ENCODE measurements at regions not wholly inside any gene's neighbourhood (a gene's known extent, or its start where the extent isn't known, plus 50 kb on each side); places are given as distances from the start of the nearest gene placed in this dataset.
"Not testable (repeated sequence)": the region's sequence is repeated elsewhere in the genome, so short reads cannot be mapped to it uniquely, and the experiment has no call there.

DNA sequence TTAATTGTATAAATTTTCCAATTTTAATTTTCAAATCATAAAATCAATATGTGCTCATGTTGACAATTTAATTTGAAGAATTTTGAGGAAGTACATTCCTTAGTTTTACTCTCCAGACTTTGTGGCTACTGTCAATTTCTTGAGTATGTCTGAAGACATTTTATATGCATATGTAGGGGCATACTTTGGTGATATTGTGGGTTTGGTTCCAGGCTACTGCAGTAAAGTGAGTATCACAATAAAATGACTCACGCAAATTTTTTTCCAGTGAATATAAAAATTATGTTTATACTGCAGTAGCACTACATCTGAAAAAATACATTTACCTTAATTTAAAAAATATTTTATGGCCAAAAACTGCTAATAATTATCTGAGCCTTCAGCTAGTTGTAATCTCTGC lies 123.2 kb upstream of the PLCL2 start:
- no peaks in the 10 kb centered on the region for H3K9me3 Mint-ChIP-seq
- DNase-seq (no peak), ATAC-seq (ENCODE audit: low read depth in 2 of 2) (no peak)
- H3K27me3 Mint-ChIP-seq = no peaks in the 10 kb centered on the region
- peaks cover 0 to 6% (median 3%) of the 10 kb centered on the region in 3 donors for H3K4me1 Mint-ChIP-seq
- H3K27ac Mint-ChIP-seq = no peak overlapping the region
- H3K4me3 Mint-ChIP-seq = no peak overlapping the region
- no peaks in the 10 kb centered on the region for H3K36me3 Mint-ChIP-seq

DNA sequence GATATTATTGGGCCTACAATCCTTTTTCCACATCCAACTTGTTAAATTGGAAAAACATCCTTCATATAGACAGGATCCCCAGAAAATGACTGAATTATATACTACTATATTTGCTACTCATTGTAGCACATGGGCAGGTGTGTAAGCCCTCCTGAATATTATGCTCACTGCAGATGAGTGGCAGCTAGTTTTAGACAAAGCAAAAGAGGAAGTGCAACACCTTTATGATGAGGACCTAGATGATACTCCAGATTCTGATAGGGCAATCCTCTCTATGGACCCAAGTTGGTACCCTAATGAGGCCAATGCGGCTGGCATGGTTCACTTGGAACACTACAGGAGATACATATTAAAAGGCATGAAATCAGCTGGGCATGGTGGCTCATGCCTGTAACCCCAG lies 119.1 kb upstream of the PLCL2 start:
- peak; percentile 69 to 83 for ATAC-seq (ENCODE audit: low read depth in 2 of 2)
- no peaks in the 10 kb centered on the region for H3K9me3 Mint-ChIP-seq
- no peaks in the 10 kb centered on the region for H3K36me3 Mint-ChIP-seq
- H3K27ac Mint-ChIP-seq = no peak overlapping the region
- no peaks in the 10 kb centered on the region for H3K27me3 Mint-ChIP-seq
- H3K4me1 Mint-ChIP-seq = peaks cover 3 to 18% (median 9%) of the 10 kb centered on the region in 3 donors
- DNase-seq = no peak
- no peak overlapping the region for H3K4me3 Mint-ChIP-seq

DNA sequence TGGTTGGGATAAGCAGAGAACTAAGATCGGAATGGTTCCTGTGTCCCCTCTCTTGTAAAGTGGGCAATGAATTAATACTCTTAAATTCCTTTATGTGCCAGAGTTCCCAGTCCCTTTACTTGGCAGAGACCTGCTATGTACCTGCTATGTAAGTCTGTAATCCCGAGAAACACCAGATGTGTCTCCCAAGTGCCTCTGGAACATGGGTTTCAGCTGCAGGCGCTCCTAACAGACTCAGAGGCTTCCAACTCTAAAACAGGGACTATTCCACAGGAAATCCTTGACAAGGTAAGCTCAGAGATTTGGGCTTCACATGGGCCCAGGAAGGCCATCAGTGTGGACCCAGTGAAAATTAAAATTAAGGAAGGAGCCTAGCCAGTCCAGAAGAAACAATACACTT lies 117.7 kb upstream of the PLCL2 start:
- H3K27ac Mint-ChIP-seq = peak overlapping the region in 1 of 6 donors; percentile 54
- H3K4me1 Mint-ChIP-seq = peaks cover 3 to 18% (median 9%) of the 10 kb centered on the region in 3 donors
- DNase-seq (no peak), ATAC-seq (ENCODE audit: low read depth in 2 of 2) (no peak)
- H3K27me3 Mint-ChIP-seq = no peaks in the 10 kb centered on the region
- no peaks in the 10 kb centered on the region for H3K36me3 Mint-ChIP-seq
- no peak overlapping the region for H3K4me3 Mint-ChIP-seq
- H3K9me3 Mint-ChIP-seq = no peaks in the 10 kb centered on the region

DNA sequence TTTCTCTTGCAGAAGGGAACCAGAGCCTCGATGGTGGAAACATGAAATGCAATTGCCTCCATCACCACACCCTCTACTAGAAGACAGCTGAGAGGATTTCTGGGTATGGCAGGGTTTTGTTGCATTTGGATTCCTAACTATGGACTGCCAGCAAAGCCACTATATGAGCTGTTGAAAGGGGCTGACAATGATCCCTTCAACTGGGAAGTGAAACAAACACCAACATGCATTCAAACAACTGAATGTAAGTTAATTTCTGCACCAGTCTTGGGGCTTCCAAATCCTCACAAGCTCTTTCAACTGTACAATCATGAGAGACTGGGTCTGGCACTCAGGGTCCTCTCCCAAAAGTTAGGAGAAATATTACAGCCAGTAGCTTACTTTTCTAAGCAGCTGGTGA lies 116.7 kb upstream of the PLCL2 start:
- peaks cover 0 to 3% (median 0%) of the 10 kb centered on the region in 3 donors for H3K27me3 Mint-ChIP-seq
- DNase-seq (no peak), ATAC-seq (ENCODE audit: low read depth in 2 of 2) (peak; percentile 28 to 52)
- peaks cover 7 to 26% (median 9%) of the 10 kb centered on the region in 3 donors for H3K4me1 Mint-ChIP-seq
- H3K36me3 Mint-ChIP-seq = no peaks in the 10 kb centered on the region
- peaks cover 0 to 1% (median 0%) of the 10 kb centered on the region in 7 donors for H3K9me3 Mint-ChIP-seq
- H3K27ac Mint-ChIP-seq = peak overlapping the region in 1 of 6 donors; percentile 69
- H3K4me3 Mint-ChIP-seq = no peak overlapping the region

DNA sequence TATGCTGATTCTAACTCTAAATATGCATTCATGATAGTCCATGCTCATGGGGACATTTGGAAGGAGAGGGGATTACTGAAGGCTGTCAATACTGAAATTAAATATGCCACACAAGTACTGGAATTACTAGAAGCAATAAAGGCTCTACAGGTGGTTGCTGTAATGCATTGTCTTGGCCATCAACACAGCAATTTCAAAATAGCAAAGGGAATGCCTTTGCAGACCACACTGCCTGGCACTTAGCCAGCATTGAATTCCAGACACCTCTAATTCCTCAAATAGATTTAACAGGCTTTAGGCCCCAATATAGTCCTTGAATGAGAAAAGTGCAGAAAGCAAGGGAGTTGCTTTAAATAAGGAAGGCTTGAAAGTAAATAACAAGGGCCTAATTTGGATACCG lies 115.8 kb upstream of the PLCL2 start:
- H3K4me1 Mint-ChIP-seq = peaks cover 7 to 28% (median 9%) of the 10 kb centered on the region in 3 donors
- no peaks in the 10 kb centered on the region for H3K36me3 Mint-ChIP-seq
- DNase-seq (no peak), ATAC-seq (ENCODE audit: low read depth in 2 of 2) (no peak)
- no peak overlapping the region for H3K4me3 Mint-ChIP-seq
- peaks cover 0 to 2% (median 0%) of the 10 kb centered on the region in 7 donors for H3K9me3 Mint-ChIP-seq
- peak overlapping the region in 1 of 6 donors; percentile 2 for H3K27ac Mint-ChIP-seq
- H3K27me3 Mint-ChIP-seq = peaks cover 0 to 5% (median 0%) of the 10 kb centered on the region in 3 donors

DNA sequence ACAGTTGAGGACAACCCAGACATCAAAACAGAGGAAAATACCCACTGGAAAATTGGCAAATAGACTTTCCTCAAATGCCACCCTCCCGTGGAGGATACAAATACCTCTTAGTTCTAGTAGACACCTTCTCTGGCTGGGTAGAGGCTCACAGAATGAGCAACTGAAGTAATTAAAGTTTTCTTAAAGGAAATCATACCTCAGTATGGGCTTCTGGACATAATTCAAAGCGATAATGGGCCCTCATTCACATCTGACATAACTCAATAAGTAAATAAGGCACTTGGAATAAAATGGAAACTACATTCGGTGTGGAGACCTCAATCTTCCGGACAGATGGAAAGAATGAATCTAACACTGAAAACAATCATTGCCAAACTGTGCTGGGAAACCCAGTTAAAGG lies 115.2 kb upstream of the PLCL2 start:
- DNase-seq (no peak), ATAC-seq (ENCODE audit: low read depth in 2 of 2) (no peak)
- no peak overlapping the region for H3K27ac Mint-ChIP-seq
- H3K27me3 Mint-ChIP-seq = peaks cover 0 to 6% (median under 1%) of the 10 kb centered on the region in 3 donors
- H3K36me3 Mint-ChIP-seq = no peaks in the 10 kb centered on the region
- H3K4me1 Mint-ChIP-seq = peaks cover 7 to 28% (median 9%) of the 10 kb centered on the region in 3 donors
- H3K4me3 Mint-ChIP-seq = no peak overlapping the region
- peaks cover 0 to 2% (median 0%) of the 10 kb centered on the region in 7 donors for H3K9me3 Mint-ChIP-seq

DNA sequence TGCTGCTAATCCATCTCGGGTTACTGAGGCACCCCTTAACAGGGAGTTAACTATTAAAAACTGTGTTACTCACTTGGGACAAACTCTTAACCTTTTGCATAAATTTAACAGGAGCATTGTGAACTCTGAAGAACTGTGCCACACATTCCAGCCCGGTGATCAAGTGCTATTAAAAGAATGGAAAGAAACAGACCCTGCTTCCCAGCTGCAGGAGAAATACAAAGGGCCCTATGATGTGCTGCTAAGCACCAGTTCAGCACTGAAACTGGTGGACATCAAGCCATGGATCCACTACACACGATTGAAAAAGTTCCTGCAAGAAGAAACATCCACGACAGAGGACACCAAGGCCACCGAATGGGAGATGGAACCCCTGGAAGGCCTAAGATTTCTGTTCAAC lies 114.7 kb upstream of the PLCL2 start:
- ATAC-seq (ENCODE audit: low read depth in 2 of 2) (no peak), DNase-seq (no peak)
- Mint-ChIP-seq H3K27ac (no peak overlapping the region), H3K9me3 (peaks cover 0 to 2% (median 0%) of the 10 kb centered on the region in 7 donors), H3K4me1 (peaks cover 7 to 28% (median 9%) of the 10 kb centered on the region in 3 donors), H3K27me3 (peaks cover 0 to 9% (median 5%) of the 10 kb centered on the region in 3 donors), H3K36me3 (no peaks in the 10 kb centered on the region), H3K4me3 (no peak overlapping the region)

DNA sequence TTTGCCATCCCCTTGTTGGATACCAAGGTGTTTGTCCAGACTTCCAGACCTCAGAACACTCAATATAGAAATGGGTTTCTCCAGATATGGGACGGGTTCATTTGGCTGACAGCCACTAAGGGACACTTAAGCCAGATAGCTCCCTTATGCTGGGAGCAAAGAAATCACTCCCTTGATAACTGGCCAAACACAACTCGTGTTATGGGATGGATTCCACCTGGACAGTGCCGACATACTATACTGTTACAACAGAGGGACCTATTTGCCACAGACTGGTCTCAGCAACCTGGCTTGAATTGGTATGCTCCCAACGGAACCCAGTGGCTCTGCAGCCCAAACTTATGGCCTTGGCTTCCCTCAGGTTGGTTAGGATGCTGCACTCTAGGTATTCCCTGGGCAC lies 114.0 kb upstream of the PLCL2 start:
- peaks cover 0 to 2% (median 0%) of the 10 kb centered on the region in 7 donors for H3K9me3 Mint-ChIP-seq
- H3K27me3 Mint-ChIP-seq = peaks cover 0 to 17% (median 5%) of the 10 kb centered on the region in 3 donors
- H3K36me3 Mint-ChIP-seq = no peaks in the 10 kb centered on the region
- no peak overlapping the region for H3K4me3 Mint-ChIP-seq
- DNase-seq (no peak), ATAC-seq (ENCODE audit: low read depth in 2 of 2) (no peak)
- peaks cover 4 to 25% (median 9%) of the 10 kb centered on the region in 3 donors for H3K4me1 Mint-ChIP-seq
- H3K27ac Mint-ChIP-seq = no peak overlapping the region

DNA sequence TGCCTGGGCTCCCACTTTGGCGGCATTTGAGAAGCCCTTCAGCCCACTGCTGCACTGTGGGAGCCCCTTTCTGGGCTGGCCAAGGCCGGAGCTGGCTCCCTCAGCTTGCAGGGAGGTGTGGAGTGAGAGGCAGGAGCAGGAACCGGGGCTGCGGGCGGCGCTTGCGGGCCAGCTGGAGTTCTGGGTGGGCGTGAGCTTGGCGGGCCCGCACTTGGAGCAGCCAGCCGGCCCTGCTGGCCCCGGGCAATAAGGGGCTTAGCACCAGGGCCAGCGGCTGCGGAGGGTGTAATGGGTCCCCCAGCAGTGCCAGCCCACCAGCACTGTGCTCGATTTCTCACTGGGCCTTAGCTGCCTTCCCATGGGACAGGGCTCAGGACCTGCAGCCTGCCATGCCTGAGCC lies 111.2 kb upstream of the PLCL2 start:
- not testable (repeated sequence) for DNase-seq; ATAC-seq (ENCODE audit: low read depth in 2 of 2); H3K27ac Mint-ChIP-seq; H3K36me3 Mint-ChIP-seq; H3K9me3 Mint-ChIP-seq; H3K4me3 Mint-ChIP-seq
- Mint-ChIP-seq H3K27me3 (peaks cover 0 to 26% (median 11%) of the 10 kb centered on the region in 3 donors), H3K4me1 (peaks cover 0 to 17% (median 3%) of the 10 kb centered on the region in 3 donors)

DNA sequence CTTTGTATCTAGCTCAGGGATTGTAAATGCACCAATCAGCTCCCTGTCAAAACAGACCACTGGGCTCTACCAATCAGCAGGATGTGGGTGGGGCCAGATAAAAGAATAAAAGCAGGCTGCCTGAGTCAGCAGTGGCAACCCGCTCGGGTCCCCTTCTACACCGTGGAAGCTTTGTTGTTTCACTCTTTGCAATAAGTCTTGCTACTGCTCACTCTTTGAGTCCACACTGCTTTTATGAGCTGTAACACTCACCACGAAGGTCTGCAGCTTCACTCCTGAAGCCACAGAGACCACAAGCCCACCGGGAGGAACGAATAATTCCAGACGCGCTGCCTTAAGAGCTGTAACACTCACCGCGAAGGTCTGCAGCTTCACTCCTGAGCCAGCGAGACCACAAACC lies 110.2 kb upstream of the PLCL2 start:
- peaks cover 0 to 11% (median 3%) of the 10 kb centered on the region in 3 donors for H3K4me1 Mint-ChIP-seq
- not testable (repeated sequence) for H3K27ac Mint-ChIP-seq; H3K9me3 Mint-ChIP-seq; ATAC-seq (ENCODE audit: low read depth in 2 of 2); DNase-seq; H3K36me3 Mint-ChIP-seq
- peak overlapping the region in 3 of 8 donors; percentile 32 to 65 (median 44) for H3K4me3 Mint-ChIP-seq
- H3K27me3 Mint-ChIP-seq = peaks cover 0 to 26% (median 11%) of the 10 kb centered on the region in 3 donors

DNA sequence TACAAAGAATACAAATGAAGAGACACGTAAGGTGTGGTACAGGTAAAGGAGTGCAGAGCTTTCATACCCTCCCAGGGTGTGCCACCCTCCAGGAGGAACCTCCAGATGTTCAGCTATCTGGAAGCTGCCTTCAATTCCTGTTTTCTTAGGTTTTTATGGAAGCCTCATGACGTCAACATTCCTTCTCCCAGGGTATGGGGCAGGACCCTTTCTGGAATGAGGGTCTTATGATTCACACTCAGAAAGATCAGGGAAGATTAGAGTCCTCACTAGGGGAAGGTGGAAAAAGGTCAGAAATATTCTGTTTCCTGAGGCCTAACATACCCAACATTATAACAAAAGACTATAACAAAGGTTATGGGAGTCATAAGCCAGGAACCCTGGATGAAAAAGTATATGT lies 99.8 kb upstream of the PLCL2 start:
- Mint-ChIP-seq H3K9me3 (peaks cover 0 to 12% (median 5%) of the 10 kb centered on the region in 7 donors), H3K27me3 (no peaks in the 10 kb centered on the region), H3K4me3 (no peak overlapping the region), H3K4me1 (peaks cover 15 to 21% (median 16%) of the 10 kb centered on the region in 3 donors), H3K27ac (peak overlapping the region in 2 of 6 donors; percentile 15 to 34), H3K36me3 (no peaks in the 10 kb centered on the region)
- DNase-seq (no peak), ATAC-seq (ENCODE audit: low read depth in 2 of 2) (no peak)

DNA sequence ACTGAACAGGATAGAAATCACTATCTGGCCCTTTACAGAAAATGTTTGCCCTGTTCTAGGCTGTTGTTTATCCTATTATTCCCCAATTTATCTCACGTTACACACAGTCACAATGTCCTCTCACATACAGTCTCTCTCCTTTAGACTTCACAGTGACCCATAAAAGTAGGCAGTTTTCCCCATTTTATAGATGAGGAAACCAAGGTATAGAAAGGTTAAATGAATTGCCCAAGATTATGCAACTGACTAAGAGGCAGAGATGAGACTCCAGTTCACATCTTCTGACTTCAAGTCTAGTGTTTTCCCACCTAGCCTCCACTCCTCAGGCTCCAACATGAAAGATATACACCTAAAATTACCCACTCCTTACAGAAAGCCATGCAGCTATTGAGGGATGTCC lies 99.3 kb upstream of the PLCL2 start:
- ATAC-seq (ENCODE audit: low read depth in 2 of 2) (no peak), DNase-seq (no peak)
- Mint-ChIP-seq H3K27ac (no peak overlapping the region), H3K27me3 (no peaks in the 10 kb centered on the region), H3K9me3 (peaks cover 0 to 7% (median 4%) of the 10 kb centered on the region in 7 donors), H3K4me1 (peaks cover 16 to 26% (median 16%) of the 10 kb centered on the region in 3 donors), H3K4me3 (no peak overlapping the region), H3K36me3 (no peaks in the 10 kb centered on the region)

DNA sequence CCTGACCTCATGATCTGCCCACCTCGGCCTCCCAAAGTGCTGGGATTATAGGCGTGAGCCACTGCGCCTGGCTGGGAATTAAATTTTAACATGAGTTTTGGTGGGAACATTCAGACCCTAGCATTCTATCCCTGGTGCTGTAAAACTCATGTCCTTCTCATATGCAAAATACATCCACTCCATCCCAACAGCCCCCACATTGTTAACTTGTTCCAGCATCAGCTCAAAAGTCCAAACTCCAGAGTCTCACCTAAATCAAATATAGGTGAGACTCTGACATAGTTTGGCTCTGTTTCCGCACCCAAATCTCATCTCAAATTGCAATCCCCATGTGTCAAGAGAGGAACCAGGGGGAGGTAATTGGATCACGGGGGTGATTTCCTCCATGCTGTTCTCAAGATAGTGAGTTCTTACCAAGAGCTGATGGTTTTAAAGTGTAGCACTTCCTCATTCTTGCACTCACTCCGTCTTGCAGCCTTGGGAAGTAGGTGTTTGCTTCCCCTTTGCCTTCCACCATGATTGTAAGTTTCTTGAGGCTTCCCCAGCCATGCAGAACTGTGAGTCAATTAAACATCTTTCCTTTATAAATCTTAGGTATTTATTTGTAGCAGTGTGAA lies 96.2 kb upstream of the PLCL2 start:
- peaks cover 16 to 20% (median 16%) of the 10 kb centered on the region in 3 donors for H3K4me1 Mint-ChIP-seq
- peaks cover 0 to 6% of the 10 kb centered on the region in 2 donors for H3K36me3 Mint-ChIP-seq
- H3K27ac Mint-ChIP-seq = peak overlapping the region in 4 of 6 donors; percentile 21 to 58 (median 40)
- peaks cover 0 to 5% (median 3%) of the 10 kb centered on the region in 7 donors for H3K9me3 Mint-ChIP-seq
- H3K4me3 Mint-ChIP-seq = peak overlapping the region in 1 of 8 donors; percentile 59
- ATAC-seq (ENCODE audit: low read depth in 2 of 2) (peak; percentile 96 to 99), DNase-seq (peak; percentile 46)
- peaks cover 0 to 7% (median 0%) of the 10 kb centered on the region in 3 donors for H3K27me3 Mint-ChIP-seq
